NCI-H1694 treated with DMSO at 0.1 percent for 48 hours (cell line): ENCODE measurements at regions not wholly inside any gene's neighbourhood (a gene's known extent, or its start where the extent isn't known, plus 50 kb on each side); places are given as distances from the start of the nearest gene placed in this dataset.
"Not testable (repeated sequence)": the region's sequence is repeated elsewhere in the genome, so short reads cannot be mapped to it uniquely, and the experiment has no call there.

Experiments
- DNase-seq: peaks from one replicate; lab custom pipeline; 2025; lab: John Stamatoyannopoulos, UW

- DNase-seq = no peak
Observed at GRCh38 chr10:32141018-32141807, 85.0 kb upstream of the KIF5B start.

GRCh38 chr10:32140403-32140802 is 84.2 kb upstream of the KIF5B start:
- no peak for DNase-seq

GRCh38 chr10:32139223-32140073 is 83.2 kb upstream of the KIF5B start:
- no peak for DNase-seq

GRCh38 chr10:32136927-32137326 is 80.7 kb upstream of the KIF5B start:
- not testable (repeated sequence) for DNase-seq

- not testable (repeated sequence) for DNase-seq
Observed at GRCh38 chr10:32135796-32136195, 79.6 kb upstream of the KIF5B start.

- DNase-seq = no peak
Observed at GRCh38 chr10:32132357-32132946, 76.2 kb upstream of the KIF5B start.

GRCh38 chr10:32131388-32131787 is 75.2 kb upstream of the KIF5B start:
- no peak for DNase-seq

GRCh38 chr10:32130788-32131187 is 74.6 kb upstream of the KIF5B start:
- DNase-seq = no peak

GRCh38 chr10:32125023-32125422 is 68.8 kb upstream of the KIF5B start:
- DNase-seq = no peak

GRCh38 chr10:32123021-32123420 is 66.8 kb upstream of the KIF5B start:
- DNase-seq = no peak

- DNase-seq = no peak
Observed at GRCh38 chr10:32121648-32122047, 65.4 kb upstream of the KIF5B start.

GRCh38 chr10:32120147-32120546 is 63.9 kb upstream of the KIF5B start:
- no peak for DNase-seq

- no peak for DNase-seq
Observed at GRCh38 chr10:32114508-32114907, 58.3 kb upstream of the KIF5B start.

- DNase-seq = no peak
Observed at GRCh38 chr10:32112055-32112454, 55.8 kb upstream of the KIF5B start.

GRCh38 chr10:32111585-32111984 is 55.4 kb upstream of the KIF5B start:
- DNase-seq = no peak

GRCh38 chr10:32110790-32111189 is 54.6 kb upstream of the KIF5B start:
- DNase-seq = no peak

- no peak for DNase-seq
Observed at GRCh38 chr10:32109603-32110002, 53.4 kb upstream of the KIF5B start.
